ENCODE measurements at regions not wholly inside any gene's neighbourhood (a gene's known extent, or its start where the extent isn't known, plus 50 kb on each side); places are given as distances from the start of the nearest gene placed in this dataset.

DNA sequence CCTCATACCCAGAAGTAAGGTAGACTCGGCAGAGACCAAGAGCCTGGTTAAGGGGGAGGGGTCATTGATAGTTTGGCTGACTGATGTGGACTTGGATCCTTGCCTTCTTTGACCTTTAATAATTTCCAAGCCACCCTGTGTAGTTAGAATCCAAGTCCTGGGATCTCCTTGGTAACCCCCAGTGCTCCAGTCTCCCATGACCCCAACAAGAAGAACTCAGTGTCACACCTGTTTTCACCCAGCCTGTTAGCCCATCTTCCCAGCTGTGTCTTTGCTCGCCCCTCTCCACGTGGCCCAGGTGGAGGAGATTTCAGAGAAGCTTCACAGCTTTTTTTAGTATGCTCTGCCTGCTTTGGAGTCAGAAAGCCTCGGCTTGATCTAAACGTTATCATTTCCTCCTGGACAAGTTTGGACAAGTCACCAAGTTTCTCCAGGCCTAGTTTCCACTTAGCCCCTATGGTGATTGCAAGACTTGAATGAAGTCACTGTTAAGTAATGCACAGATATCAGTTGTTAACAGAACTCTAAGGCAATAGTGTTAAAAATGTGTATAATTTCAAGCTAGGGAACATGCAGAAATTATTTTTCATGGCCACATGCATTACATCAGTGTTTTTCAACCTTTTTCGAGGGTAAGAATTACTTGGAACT, 170.0 kb downstream of the TMEM38B start:
- no peaks in the 10 kb centered on the region for H3K4me1 ChIP-seq
- no peak for ATAC-seq
- TF ChIP-seq POLR2A (IDR thresholded peaks at IDR 0.05) (no peak), POLR2AphosphoS5 (IDR thresholded peaks at IDR 0.05) (no peak), EP300 (IDR thresholded peaks at IDR 0.05) (no peak)
- TF ChIP-seq, protein P1, sequence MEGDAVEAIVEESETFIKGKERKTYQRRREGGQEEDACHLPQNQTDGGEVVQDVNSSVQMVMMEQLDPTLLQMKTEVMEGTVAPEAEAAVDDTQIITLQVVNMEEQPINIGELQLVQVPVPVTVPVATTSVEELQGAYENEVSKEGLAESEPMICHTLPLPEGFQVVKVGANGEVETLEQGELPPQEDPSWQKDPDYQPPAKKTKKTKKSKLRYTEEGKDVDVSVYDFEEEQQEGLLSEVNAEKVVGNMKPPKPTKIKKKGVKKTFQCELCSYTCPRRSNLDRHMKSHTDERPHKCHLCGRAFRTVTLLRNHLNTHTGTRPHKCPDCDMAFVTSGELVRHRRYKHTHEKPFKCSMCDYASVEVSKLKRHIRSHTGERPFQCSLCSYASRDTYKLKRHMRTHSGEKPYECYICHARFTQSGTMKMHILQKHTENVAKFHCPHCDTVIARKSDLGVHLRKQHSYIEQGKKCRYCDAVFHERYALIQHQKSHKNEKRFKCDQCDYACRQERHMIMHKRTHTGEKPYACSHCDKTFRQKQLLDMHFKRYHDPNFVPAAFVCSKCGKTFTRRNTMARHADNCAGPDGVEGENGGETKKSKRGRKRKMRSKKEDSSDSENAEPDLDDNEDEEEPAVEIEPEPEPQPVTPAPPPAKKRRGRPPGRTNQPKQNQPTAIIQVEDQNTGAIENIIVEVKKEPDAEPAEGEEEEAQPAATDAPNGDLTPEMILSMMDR (IDR thresholded peaks at IDR 0.05): no peak
- no peaks in the 10 kb centered on the region for H3K27me3 ChIP-seq
- H3K4me3 ChIP-seq: no peak overlapping the region
- H3K36me3 ChIP-seq: no peaks in the 10 kb centered on the region
- no peak overlapping the region for H3K27ac ChIP-seq
- no peaks in the 10 kb centered on the region for H3K9me3 ChIP-seq
- WGBS, 2 donors (ENCODE audit: low coverage in 1 of 2): 56 to 58% methylated on average over 4 to 6 of the region's 6 CpGs

DNA sequence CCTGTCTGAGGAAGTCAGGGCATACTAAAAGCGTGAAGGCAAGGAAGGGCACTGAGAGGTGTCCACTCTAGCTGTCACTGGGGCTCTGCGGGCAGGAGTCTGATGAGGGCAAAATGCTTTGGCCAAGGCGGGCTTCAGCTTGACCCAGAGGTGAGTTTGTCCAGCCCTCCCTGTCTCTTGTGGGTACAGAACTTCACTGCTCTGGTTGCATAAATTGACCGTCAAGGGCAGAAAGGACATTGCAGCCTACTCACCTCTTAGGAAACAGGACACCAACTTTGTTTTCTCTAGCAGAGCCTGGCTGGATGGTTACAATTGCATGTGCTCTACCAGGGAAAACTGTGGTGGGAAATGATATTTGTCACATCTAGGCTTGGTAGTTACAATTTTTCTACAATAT, 170.9 kb downstream of the TMEM38B start:
- H3K4me3 ChIP-seq: no peak overlapping the region
- WGBS, 2 donors (ENCODE audit: low coverage in 1 of 2): 90% methylated on average over 2 of the region's 4 CpGs; no CpG with 5 or more reads in 1 of the 2 donors
- H3K9me3 ChIP-seq: no peaks in the 10 kb centered on the region
- no peak overlapping the region for H3K27ac ChIP-seq
- no peaks in the 10 kb centered on the region for H3K27me3 ChIP-seq
- no peaks in the 10 kb centered on the region for H3K4me1 ChIP-seq
- ATAC-seq: no peak
- TF ChIP-seq POLR2A (IDR thresholded peaks at IDR 0.05) (no peak), EP300 (IDR thresholded peaks at IDR 0.05) (no peak), POLR2AphosphoS5 (IDR thresholded peaks at IDR 0.05) (no peak)
- TF ChIP-seq, protein P1 (IDR thresholded peaks at IDR 0.05): no peak
- no peaks in the 10 kb centered on the region for H3K36me3 ChIP-seq

DNA sequence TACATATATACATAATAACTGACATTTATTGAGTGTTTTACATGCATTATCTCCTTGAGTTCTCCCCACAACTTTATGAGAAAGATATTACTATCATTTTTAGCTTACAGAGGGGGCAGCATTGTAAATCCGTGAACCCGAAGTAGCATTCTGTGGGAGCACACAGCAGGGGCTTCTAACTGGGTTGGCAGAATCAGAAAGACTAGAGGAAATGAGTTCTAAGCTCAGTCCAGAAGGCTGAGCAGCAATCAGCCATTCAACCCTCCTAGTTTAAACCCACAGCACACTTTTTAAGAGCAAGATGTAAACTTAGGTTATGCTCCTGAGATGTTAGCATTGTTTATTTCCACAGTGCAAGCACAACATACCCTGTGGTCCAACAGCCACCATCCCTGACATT, 177.2 kb downstream of the TMEM38B start:
- Histone ChIP-seq H3K4me1 (no peaks in the 10 kb centered on the region), H3K36me3 (no peaks in the 10 kb centered on the region), H3K27ac (no peak overlapping the region), H3K9me3 (no peaks in the 10 kb centered on the region), H3K4me3 (no peak overlapping the region), H3K27me3 (no peaks in the 10 kb centered on the region)
- WGBS, 2 donors (ENCODE audit: low coverage in 1 of 2): 37 to 65% methylated on average over 2 of the region's 2 CpGs
- TF ChIP-seq POLR2A (IDR thresholded peaks at IDR 0.05) (no peak), EP300 (IDR thresholded peaks at IDR 0.05) (no peak), POLR2AphosphoS5 (IDR thresholded peaks at IDR 0.05) (no peak)
- TF ChIP-seq, protein P1 (IDR thresholded peaks at IDR 0.05): no peak
- no peak for ATAC-seq

DNA sequence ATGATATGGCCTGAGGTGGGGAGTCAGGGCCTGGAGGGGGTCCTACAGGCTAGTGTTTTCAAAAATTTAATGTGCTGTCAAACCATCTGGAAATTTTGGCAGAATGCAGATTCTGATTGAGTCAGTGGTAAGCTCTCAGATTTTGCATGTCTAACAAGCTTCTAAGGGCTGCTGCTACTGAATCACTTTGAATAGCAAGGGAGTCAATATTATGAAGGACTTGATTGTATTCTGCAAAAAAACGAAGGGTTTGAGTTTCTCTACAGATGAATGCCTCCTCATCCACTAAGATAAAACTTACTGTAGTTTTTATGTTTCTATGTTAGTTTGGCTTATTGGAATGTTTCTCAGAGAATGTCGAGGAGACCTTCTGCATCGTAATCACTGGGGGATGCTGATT, 179.5 kb downstream of the TMEM38B start:
- no peak for ATAC-seq
- Histone ChIP-seq H3K9me3 (no peaks in the 10 kb centered on the region), H3K27me3 (no peaks in the 10 kb centered on the region), H3K36me3 (no peaks in the 10 kb centered on the region), H3K4me3 (no peak overlapping the region), H3K4me1 (no peaks in the 10 kb centered on the region), H3K27ac (no peak overlapping the region)
- 64 to 71% methylated on average over 3 of the region's 3 CpGs for WGBS, 2 donors (ENCODE audit: low coverage in 1 of 2)
- TF ChIP-seq POLR2A (IDR thresholded peaks at IDR 0.05): no peak
- TF ChIP-seq, protein P1 (IDR thresholded peaks at IDR 0.05): no peak
- no peak for TF ChIP-seq POLR2AphosphoS5 (IDR thresholded peaks at IDR 0.05)
- TF ChIP-seq EP300 (IDR thresholded peaks at IDR 0.05): no peak

DNA sequence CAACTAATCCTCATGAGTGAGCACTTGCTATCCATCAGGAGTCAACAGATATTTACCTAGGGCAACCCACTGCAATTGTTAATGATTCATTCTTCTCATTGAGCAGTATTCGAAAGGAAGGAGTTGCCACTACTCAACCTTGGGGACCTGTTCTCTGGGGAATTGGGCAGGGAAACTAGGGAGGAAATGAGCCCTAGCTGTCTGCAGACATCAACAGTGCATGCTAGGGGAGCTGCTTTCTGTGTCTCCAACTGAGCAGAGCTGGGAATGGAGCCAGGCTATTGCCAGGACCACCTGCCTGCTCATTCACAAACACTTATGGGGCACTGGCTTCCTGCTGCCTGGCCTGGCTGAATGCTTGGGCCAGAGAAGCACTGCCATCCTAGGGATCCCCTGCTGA, 183.4 kb downstream of the TMEM38B start:
- H3K27me3 ChIP-seq: no peaks in the 10 kb centered on the region
- no peaks in the 10 kb centered on the region for H3K36me3 ChIP-seq
- no peak overlapping the region for H3K27ac ChIP-seq
- ATAC-seq: no peak
- H3K9me3 ChIP-seq: no peaks in the 10 kb centered on the region
- WGBS, 2 donors (ENCODE audit: low coverage in 1 of 2): 56 to 83% methylated on average over 1 of the region's 1 CpG
- H3K4me1 ChIP-seq: no peaks in the 10 kb centered on the region
- TF ChIP-seq EP300 (IDR thresholded peaks at IDR 0.05) (no peak), POLR2A (IDR thresholded peaks at IDR 0.05) (no peak), POLR2AphosphoS5 (IDR thresholded peaks at IDR 0.05) (no peak)
- TF ChIP-seq, protein P1 (IDR thresholded peaks at IDR 0.05): no peak
- H3K4me3 ChIP-seq: no peak overlapping the region
